HEK293 (cell line): ENCODE measurements at regions not wholly inside any gene's neighbourhood (a gene's known extent, or its start where the extent isn't known, plus 50 kb on each side); places are given as distances from the start of the nearest gene placed in this dataset.

ENCODE experiments used
- BCL11A ChIP-seq: fragments of 450-650 bp; formaldehyde crosslinking; IDR thresholded peaks from 2 replicates; pipeline ENCODE4 v1.5.1; 2016; ENCODE audit warnings: low read depth, missing biosample characterization, missing genetic modification characterization
- CTCF ChIP-seq: fragments of 450-650 bp; formaldehyde crosslinking; IDR thresholded peaks from 2 replicates; pipeline ENCODE4 v1.5.1; 2016; ENCODE audit warnings: missing biosample characterization, missing genetic modification characterization
- KLF9 ChIP-seq: fragments of 450-650 bp; formaldehyde crosslinking; IDR thresholded peaks from 2 replicates; pipeline ENCODE4 v1.5.1; 2016; ENCODE audit warnings: missing biosample characterization, missing genetic modification characterization, low read depth
- MYNN ChIP-seq: fragments of 450-650 bp; formaldehyde crosslinking; IDR thresholded peaks from 2 replicates; pipeline ENCODE4 v1.5.1; 2016; ENCODE audit warnings: missing biosample characterization, missing genetic modification characterization, borderline replicate concordance
- PRDM1 ChIP-seq: fragments of 450-650 bp; formaldehyde crosslinking; IDR thresholded peaks from 2 replicates; pipeline ENCODE4; 2016; ENCODE audit warnings: missing biosample characterization, missing genetic modification characterization
- SP7 ChIP-seq: fragments of 450-650 bp; formaldehyde crosslinking; IDR thresholded peaks from 2 replicates; pipeline ENCODE4 v1.5.1; 2016; ENCODE audit warnings: missing biosample characterization, missing genetic modification characterization
- TRIM28 ChIP-seq: IDR thresholded peaks from 2 replicates; pipeline ENCODE4 v1.6.1; 2011; ENCODE audit warnings: low read length, control low read depth, borderline replicate concordance
- ZFP41 ChIP-seq: fragments of 450-650 bp; formaldehyde crosslinking; IDR thresholded peaks from 2 replicates; pipeline ENCODE4 v1.5.1; 2016; ENCODE audit warnings: missing biosample characterization, missing genetic modification characterization, borderline replicate concordance
- ZNF16 ChIP-seq: fragments of 450-650 bp; formaldehyde crosslinking; IDR thresholded peaks from 2 replicates; pipeline ENCODE4 v1.5.1; 2016; ENCODE audit warnings: low read depth, missing biosample characterization, missing genetic modification characterization
- ZNF394 ChIP-seq: fragments of 450-650 bp; formaldehyde crosslinking; IDR thresholded peaks from 2 replicates; pipeline ENCODE4 v1.5.1; 2016; ENCODE audit warnings: missing biosample characterization, missing genetic modification characterization, mild to moderate bottlenecking, moderate library complexity, borderline replicate concordance
- ZNF558 ChIP-seq: fragments of 450-650 bp; formaldehyde crosslinking; IDR thresholded peaks from 2 replicates; pipeline ENCODE4 v1.5.1; 2016; ENCODE audit warnings: missing biosample characterization, missing genetic modification characterization
- ZNF580 ChIP-seq: fragments of 450-650 bp; formaldehyde crosslinking; IDR thresholded peaks from 2 replicates; pipeline ENCODE4 v1.5.1; 2016; ENCODE audit warnings: missing biosample characterization, missing genetic modification characterization

- TF ChIP-seq CTCF (no peak), KLF9 (tag by site-specific recombination) (no peak), ZFP41 (tag by site-specific recombination) (no peak), ZNF16 (no peak), TRIM28 (no peak), ZNF558 (tag by site-specific recombination) (no peak), BCL11A (tag by site-specific recombination) (no peak), SP7 (no peak), MYNN (no peak), ZNF580 (tag by site-specific recombination) (no peak), PRDM1 (tag by site-specific recombination) (no peak), ZNF394 (tag by site-specific recombination) (no peak)
Observed at GRCh38 chr9:16325966-16326365, 544.5 kb downstream of the BNC2 start.
